GM19328 (cell line): ENCODE measurements at regions not wholly inside any gene's neighbourhood (a gene's known extent, or its start where the extent isn't known, plus 50 kb on each side); places are given as distances from the start of the nearest gene placed in this dataset.

Experiments used
- ATAC-seq: cut with Tn5 transposase; IDR thresholded peaks from one replicate; pipeline ENCODE4 v1.9.1; 2021; ENCODE audit warnings: mild to moderate bottlenecking, moderate library complexity; ENCODE audit not compliant: unreplicated experiment

- no peak for ATAC-seq
Measured at GRCh38 chr1:187871177-187871845, 1042.6 kb downstream of the PLA2G4A start.

- no peak for ATAC-seq
Measured at GRCh38 chr1:187872550-187872949, 1043.8 kb downstream of the PLA2G4A start.

- ATAC-seq: no peak
Measured at GRCh38 chr1:187873126-187873525, 1044.4 kb downstream of the PLA2G4A start.

- ATAC-seq: no peak
Measured at GRCh38 chr1:187876775-187877174, 1048.0 kb downstream of the PLA2G4A start.

GRCh38 chr1:187877220-187877619, 1048.5 kb downstream of the PLA2G4A start:
- no peak for ATAC-seq

GRCh38 chr1:187878883-187879282, 1050.1 kb downstream of the PLA2G4A start:
- no peak for ATAC-seq

- ATAC-seq: no peak
Measured at GRCh38 chr1:187883356-187883755, 1054.6 kb downstream of the PLA2G4A start.

- no peak for ATAC-seq
Measured at GRCh38 chr1:187891993-187892682, 1063.4 kb downstream of the PLA2G4A start.

GRCh38 chr1:187892683-187893039, 1063.9 kb downstream of the PLA2G4A start:
- no peak for ATAC-seq

- ATAC-seq: no peak
Measured at GRCh38 chr1:187893471-187893870, 1064.7 kb downstream of the PLA2G4A start.

GRCh38 chr1:187894349-187894748, 1065.6 kb downstream of the PLA2G4A start:
- no peak for ATAC-seq

GRCh38 chr1:187903223-187903622, 1074.5 kb downstream of the PLA2G4A start:
- no peak for ATAC-seq

- no peak for ATAC-seq
Measured at GRCh38 chr1:187909382-187909781, 1080.6 kb downstream of the PLA2G4A start.

GRCh38 chr1:187911820-187912219, 1083.1 kb downstream of the PLA2G4A start:
- no peak for ATAC-seq

- no peak for ATAC-seq
Measured at GRCh38 chr1:187920976-187921375, 1092.2 kb downstream of the PLA2G4A start.

GRCh38 chr1:187921426-187921825, 1092.7 kb downstream of the PLA2G4A start:
- ATAC-seq: no peak

- ATAC-seq: no peak
Measured at GRCh38 chr1:187922255-187922654, 1093.5 kb downstream of the PLA2G4A start.

- no peak for ATAC-seq
Measured at GRCh38 chr1:187924252-187924651, 1095.5 kb downstream of the PLA2G4A start.

GRCh38 chr1:187928288-187928687, 1099.5 kb downstream of the PLA2G4A start:
- ATAC-seq: no peak

- no peak for ATAC-seq
Measured at GRCh38 chr1:187928696-187929095, 1099.9 kb downstream of the PLA2G4A start.

- no peak for ATAC-seq
Measured at GRCh38 chr1:187931776-187932175, 1103.0 kb downstream of the PLA2G4A start.

- no peak for ATAC-seq
Measured at GRCh38 chr1:187933562-187934419, 1105.0 kb downstream of the PLA2G4A start.
